GM23338 (cell line): ENCODE measurements at regions not wholly inside any gene's neighbourhood (a gene's known extent, or its start where the extent isn't known, plus 50 kb on each side); places are given as distances from the start of the nearest gene placed in this dataset.

Source experiments
- ATAC-seq: fragments of 200-7000 bp; cut with Tn5 transposase; 3 replicates; pipeline ENCODE4 v1.9.1; 2020
- DNase-seq: peaks from one replicate; pipeline ENCODE4 v3.0.0-alpha.2; 2015; ENCODE audit warnings: low spot score
- H2AFZ ChIP-seq: fragments of 200-600 bp; sonication (generic); 2 replicates; pipeline ENCODE4 v1.8.0; 2016; ENCODE audit warnings: antibody characterized with exemption, mild to moderate bottlenecking, moderate library complexity
- H3F3A ChIP-seq: fragments of 200-600 bp; sonication (generic); replicated peaks from 2 replicates; pipeline ENCODE4 v1.8.0; 2017; ENCODE audit warnings: antibody characterized with exemption, mixed run types, low read depth
- H3K27ac ChIP-seq: fragments of 200-600 bp; sonication (generic); 2 replicates; pipeline ENCODE4 v1.6.1; 2016; ENCODE audit warnings: low read depth
- H3K27me3 ChIP-seq: fragments of 200-600 bp; sonication (generic); 2 replicates; pipeline ENCODE4 v1.8.0; 2016; ENCODE audit warnings: mild to moderate bottlenecking, mixed run types, moderate library complexity; ENCODE audit not compliant: insufficient read depth
- H3K36me3 ChIP-seq: fragments of 200-600 bp; sonication (generic); 2 replicates; pipeline ENCODE4 v1.8.0; 2016; ENCODE audit warnings: mild to moderate bottlenecking; ENCODE audit not compliant: insufficient read depth
- H3K4me1 ChIP-seq: fragments of 200-600 bp; sonication (generic); 2 replicates; pipeline ENCODE4 v1.8.0; 2016; ENCODE audit warnings: mild to moderate bottlenecking, moderate library complexity; ENCODE audit not compliant: insufficient read depth
- H3K4me2 ChIP-seq: fragments of 200-600 bp; sonication (generic); 2 replicates; pipeline ENCODE4 v1.7.1; 2017; ENCODE audit warnings: mixed run types
- H3K4me3 ChIP-seq: fragments of 200-600 bp; sonication (generic); 2 replicates; pipeline ENCODE4 v1.6.1; 2016; ENCODE audit warnings: mixed run types
- H3K79me2 ChIP-seq: fragments of 200-600 bp; sonication (generic); replicated peaks from 2 replicates; pipeline ENCODE4 v1.8.0; 2017; ENCODE audit warnings: mild to moderate bottlenecking; ENCODE audit not compliant: insufficient read depth
- H3K9me2 ChIP-seq: fragments of 200-600 bp; sonication (generic); 2 replicates; pipeline ENCODE4 v1.8.0; 2017; ENCODE audit not compliant: insufficient read depth
- H4K20me1 ChIP-seq: fragments of 200-600 bp; sonication (generic); replicated peaks from 2 replicates; pipeline ENCODE4 v1.8.0; 2017; ENCODE audit warnings: mild to moderate bottlenecking; ENCODE audit not compliant: insufficient read depth
- H3K27ac Mint-ChIP-seq: 2 replicates; pipeline ENCODE4 v1.8.0; 2020; ENCODE audit warnings: inconsistent platforms, mild to moderate bottlenecking, moderate library complexity, mixed read lengths
- H3K27me3 Mint-ChIP-seq: 3 replicates; pipeline ENCODE4 v1.8.0; 2022; ENCODE audit warnings: low read depth, mild to moderate bottlenecking, moderate library complexity, mixed read lengths, inconsistent platforms; ENCODE audit not compliant: insufficient read depth, poor library complexity
- H3K36me3 Mint-ChIP-seq: 3 replicates; pipeline ENCODE4 v1.8.0; 2021; ENCODE audit warnings: low read depth, mild to moderate bottlenecking, inconsistent platforms, moderate library complexity, mixed read lengths
- H3K4me1 Mint-ChIP-seq: 3 replicates; pipeline ENCODE4 v1.8.0; 2020; ENCODE audit warnings: mild to moderate bottlenecking, inconsistent platforms, mixed read lengths
- H3K4me3 Mint-ChIP-seq: 3 replicates; pipeline ENCODE4 v1.8.0; 2021; ENCODE audit warnings: moderate library complexity, mild to moderate bottlenecking, inconsistent platforms, mixed read lengths
- H3K9me3 Mint-ChIP-seq: 3 replicates; pipeline ENCODE4 v1.8.0; 2020; ENCODE audit warnings: moderate library complexity, mild to moderate bottlenecking, inconsistent platforms, mixed read lengths
- CREB1 ChIP-seq: fragments of 250-450 bp; sonication (Bioruptor Pico); IDR thresholded peaks from 2 replicates; pipeline ENCODE4 v1.5.0; 2020; ENCODE audit warnings: low read depth, mild to moderate bottlenecking, moderate library complexity
- EZH2 ChIP-seq: fragments of 200-600 bp; sonication (generic); IDR thresholded peaks from one replicate; pipeline ENCODE4 v1.8.0; 2017; ENCODE audit warnings: antibody characterized with exemption, mild to moderate bottlenecking, low read depth; ENCODE audit not compliant: unreplicated experiment
- EZH2phosphoT487 ChIP-seq: fragments of 200-600 bp; sonication (generic); IDR thresholded peaks from one replicate; pipeline ENCODE4 v1.8.1; 2018; ENCODE audit warnings: antibody characterized with exemption; ENCODE audit not compliant: unreplicated experiment
- JUNB ChIP-seq: IDR thresholded peaks from one replicate; pipeline ENCODE4 v1.6.1; 2016; ENCODE audit warnings: antibody characterized with exemption; ENCODE audit not compliant: unreplicated experiment
- POLR2AphosphoS5 ChIP-seq: IDR thresholded peaks from 2 replicates; pipeline ENCODE4 v1.6.1; 2016; ENCODE audit warnings: antibody characterized with exemption, low read depth
- STAT1 ChIP-seq: IDR thresholded peaks from one replicate; pipeline ENCODE4 v1.6.1; 2016; ENCODE audit warnings: antibody characterized with exemption; ENCODE audit not compliant: unreplicated experiment
- ZNF114 ChIP-seq: fragments of 250-450 bp; sonication (Bioruptor Pico); IDR thresholded peaks from 2 replicates; pipeline ENCODE4 v1.5.0; 2020; ENCODE audit warnings: mild to moderate bottlenecking, moderate library complexity
- TF ChIP-seq, protein P1 (sequence below), 2 experiments: fragments of 200-600 bp in 1 of 2; sonication (generic) in 1 of 2; conservative IDR thresholded peaks; 2 replicates each; pipeline versions ENCODE4 v1.5.1 to v1.6.1; 2016 to 2017; ENCODE audit warnings: antibody characterized with exemption in 2 of 2, low read depth in 2 of 2, mild to moderate bottlenecking in 2 of 2, moderate library complexity in 1 of 2
- TF ChIP-seq, protein P2 (sequence below): fragments of 250-450 bp; sonication (Bioruptor Pico); IDR thresholded peaks from 2 replicates; pipeline ENCODE4 v1.5.0; 2020; ENCODE audit warnings: mild to moderate bottlenecking, moderate library complexity
- TF ChIP-seq, protein P3 (sequence below): IDR thresholded peaks from 2 replicates; pipeline ENCODE4 v1.6.1; 2016; ENCODE audit warnings: antibody characterized with exemption

DNA sequence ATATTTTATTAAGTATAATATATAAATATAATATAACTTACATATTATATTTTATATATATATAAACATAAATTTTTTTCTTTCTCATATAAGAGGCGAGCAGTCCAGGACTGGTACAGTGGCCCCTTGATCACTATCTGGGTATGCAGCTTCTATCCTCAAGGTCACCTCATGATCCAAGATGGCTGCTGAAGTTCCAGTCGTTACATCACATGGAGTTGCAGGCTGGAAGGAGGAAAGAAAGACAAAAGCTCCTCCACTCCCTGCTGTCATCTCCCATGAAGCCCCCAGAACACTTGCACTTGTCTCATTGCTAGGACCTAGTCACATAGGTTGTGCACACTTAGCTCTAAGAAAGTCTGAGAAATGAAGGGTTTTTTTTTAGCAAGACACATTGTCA is 145.1 kb upstream of the SLC1A4 start:
- H4K20me1 ChIP-seq = no peaks in the 10 kb centered on the region
- no peak overlapping the region for H2AFZ ChIP-seq
- H3K4me2 ChIP-seq = no peak overlapping the region
- Mint-ChIP-seq H3K4me1 (peaks cover 11% of the 10 kb centered on the region), H3K27me3 (no peaks in the 10 kb centered on the region), H3K27ac (no peak overlapping the region), H3K9me3 (no peaks in the 10 kb centered on the region), H3K4me3 (no peak overlapping the region), H3K36me3 (no peaks in the 10 kb centered on the region)
- H3K79me2 ChIP-seq = no peaks in the 10 kb centered on the region
- H3K9me2 ChIP-seq = no peaks in the 10 kb centered on the region
- H3K4me3 ChIP-seq = no peak overlapping the region
- no peaks in the 10 kb centered on the region for H3K27me3 ChIP-seq
- H3K36me3 ChIP-seq = no peaks in the 10 kb centered on the region
- 0 out of 2 replicates have a peak, but pooled peaks cover 7% of the 10 kb centered on the region for H3K4me1 ChIP-seq
- ATAC-seq (no peak), DNase-seq (no peak)
- H3F3A ChIP-seq = 0 out of 2 replicates have a peak, but pooled peaks cover 2% of the 10 kb centered on the region
- H3K27ac ChIP-seq = no peak overlapping the region
- TF ChIP-seq, protein P1, sequence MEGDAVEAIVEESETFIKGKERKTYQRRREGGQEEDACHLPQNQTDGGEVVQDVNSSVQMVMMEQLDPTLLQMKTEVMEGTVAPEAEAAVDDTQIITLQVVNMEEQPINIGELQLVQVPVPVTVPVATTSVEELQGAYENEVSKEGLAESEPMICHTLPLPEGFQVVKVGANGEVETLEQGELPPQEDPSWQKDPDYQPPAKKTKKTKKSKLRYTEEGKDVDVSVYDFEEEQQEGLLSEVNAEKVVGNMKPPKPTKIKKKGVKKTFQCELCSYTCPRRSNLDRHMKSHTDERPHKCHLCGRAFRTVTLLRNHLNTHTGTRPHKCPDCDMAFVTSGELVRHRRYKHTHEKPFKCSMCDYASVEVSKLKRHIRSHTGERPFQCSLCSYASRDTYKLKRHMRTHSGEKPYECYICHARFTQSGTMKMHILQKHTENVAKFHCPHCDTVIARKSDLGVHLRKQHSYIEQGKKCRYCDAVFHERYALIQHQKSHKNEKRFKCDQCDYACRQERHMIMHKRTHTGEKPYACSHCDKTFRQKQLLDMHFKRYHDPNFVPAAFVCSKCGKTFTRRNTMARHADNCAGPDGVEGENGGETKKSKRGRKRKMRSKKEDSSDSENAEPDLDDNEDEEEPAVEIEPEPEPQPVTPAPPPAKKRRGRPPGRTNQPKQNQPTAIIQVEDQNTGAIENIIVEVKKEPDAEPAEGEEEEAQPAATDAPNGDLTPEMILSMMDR (conservative IDR thresholded peaks at IDR 0.05; ENCODE audit: low read depth in 2 of 2) = no peak
- TF ChIP-seq CREB1 (CRISPR knock-in tag) (no peak), JUNB (no peak), ZNF114 (CRISPR knock-in tag) (no peak), EZH2phosphoT487 (no peak), POLR2AphosphoS5 (no peak), EZH2 (no peak)

DNA sequence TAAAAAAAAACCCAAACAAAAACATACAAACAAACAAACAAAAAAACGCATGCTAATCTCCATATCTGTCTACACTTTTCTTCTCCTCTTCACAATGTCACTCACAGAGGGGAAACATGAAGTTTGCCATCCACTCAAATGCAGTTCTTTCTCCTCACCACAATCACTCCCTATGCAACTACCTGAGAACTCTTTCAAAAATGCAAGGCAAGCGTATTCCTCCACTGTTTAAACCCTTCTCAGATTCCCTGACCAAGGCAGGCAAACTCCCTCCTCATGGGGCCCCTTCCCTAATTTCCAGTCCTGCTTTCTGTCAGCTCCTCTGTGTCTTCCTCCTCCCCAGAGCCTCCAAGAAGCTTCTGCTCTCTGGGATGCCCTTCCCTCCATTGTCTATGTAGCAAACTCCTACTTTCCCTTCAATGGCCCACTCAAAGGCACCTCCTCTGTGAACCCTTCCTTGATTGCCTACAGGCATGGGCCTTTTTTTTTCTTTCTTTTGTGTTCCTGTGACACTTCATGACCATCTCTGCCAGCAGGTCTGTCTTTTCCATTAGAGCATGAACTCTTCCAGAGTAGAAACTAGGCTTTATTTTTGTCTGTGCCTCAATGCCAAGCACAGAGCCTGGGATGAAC is 143.8 kb upstream of the SLC1A4 start:
- Histone ChIP-seq H3K27ac (no peak overlapping the region), H3F3A (0 out of 2 replicates have a peak, but pooled peaks cover 2% of the 10 kb centered on the region), H3K4me1 (0 out of 2 replicates have a peak, but pooled peaks cover 7% of the 10 kb centered on the region), H4K20me1 (no peaks in the 10 kb centered on the region), H3K27me3 (no peaks in the 10 kb centered on the region), H2AFZ (no peak overlapping the region; the same call in 1 of the 2 replicates), H3K4me3 (no peak overlapping the region), H3K9me2 (no peaks in the 10 kb centered on the region), H3K36me3 (no peaks in the 10 kb centered on the region), H3K4me2 (no peak overlapping the region), H3K79me2 (no peaks in the 10 kb centered on the region)
- Mint-ChIP-seq H3K4me3 (no peak overlapping the region), H3K27me3 (no peaks in the 10 kb centered on the region), H3K27ac (no peak overlapping the region), H3K36me3 (no peaks in the 10 kb centered on the region), H3K4me1 (peaks cover 11% of the 10 kb centered on the region), H3K9me3 (no peaks in the 10 kb centered on the region)
- DNase-seq (no peak), ATAC-seq (no peak)
- TF ChIP-seq, protein P1 (conservative IDR thresholded peaks at IDR 0.05; ENCODE audit: low read depth in 2 of 2) = no peak
- TF ChIP-seq STAT1 = no peak
- TF ChIP-seq, protein P2, sequence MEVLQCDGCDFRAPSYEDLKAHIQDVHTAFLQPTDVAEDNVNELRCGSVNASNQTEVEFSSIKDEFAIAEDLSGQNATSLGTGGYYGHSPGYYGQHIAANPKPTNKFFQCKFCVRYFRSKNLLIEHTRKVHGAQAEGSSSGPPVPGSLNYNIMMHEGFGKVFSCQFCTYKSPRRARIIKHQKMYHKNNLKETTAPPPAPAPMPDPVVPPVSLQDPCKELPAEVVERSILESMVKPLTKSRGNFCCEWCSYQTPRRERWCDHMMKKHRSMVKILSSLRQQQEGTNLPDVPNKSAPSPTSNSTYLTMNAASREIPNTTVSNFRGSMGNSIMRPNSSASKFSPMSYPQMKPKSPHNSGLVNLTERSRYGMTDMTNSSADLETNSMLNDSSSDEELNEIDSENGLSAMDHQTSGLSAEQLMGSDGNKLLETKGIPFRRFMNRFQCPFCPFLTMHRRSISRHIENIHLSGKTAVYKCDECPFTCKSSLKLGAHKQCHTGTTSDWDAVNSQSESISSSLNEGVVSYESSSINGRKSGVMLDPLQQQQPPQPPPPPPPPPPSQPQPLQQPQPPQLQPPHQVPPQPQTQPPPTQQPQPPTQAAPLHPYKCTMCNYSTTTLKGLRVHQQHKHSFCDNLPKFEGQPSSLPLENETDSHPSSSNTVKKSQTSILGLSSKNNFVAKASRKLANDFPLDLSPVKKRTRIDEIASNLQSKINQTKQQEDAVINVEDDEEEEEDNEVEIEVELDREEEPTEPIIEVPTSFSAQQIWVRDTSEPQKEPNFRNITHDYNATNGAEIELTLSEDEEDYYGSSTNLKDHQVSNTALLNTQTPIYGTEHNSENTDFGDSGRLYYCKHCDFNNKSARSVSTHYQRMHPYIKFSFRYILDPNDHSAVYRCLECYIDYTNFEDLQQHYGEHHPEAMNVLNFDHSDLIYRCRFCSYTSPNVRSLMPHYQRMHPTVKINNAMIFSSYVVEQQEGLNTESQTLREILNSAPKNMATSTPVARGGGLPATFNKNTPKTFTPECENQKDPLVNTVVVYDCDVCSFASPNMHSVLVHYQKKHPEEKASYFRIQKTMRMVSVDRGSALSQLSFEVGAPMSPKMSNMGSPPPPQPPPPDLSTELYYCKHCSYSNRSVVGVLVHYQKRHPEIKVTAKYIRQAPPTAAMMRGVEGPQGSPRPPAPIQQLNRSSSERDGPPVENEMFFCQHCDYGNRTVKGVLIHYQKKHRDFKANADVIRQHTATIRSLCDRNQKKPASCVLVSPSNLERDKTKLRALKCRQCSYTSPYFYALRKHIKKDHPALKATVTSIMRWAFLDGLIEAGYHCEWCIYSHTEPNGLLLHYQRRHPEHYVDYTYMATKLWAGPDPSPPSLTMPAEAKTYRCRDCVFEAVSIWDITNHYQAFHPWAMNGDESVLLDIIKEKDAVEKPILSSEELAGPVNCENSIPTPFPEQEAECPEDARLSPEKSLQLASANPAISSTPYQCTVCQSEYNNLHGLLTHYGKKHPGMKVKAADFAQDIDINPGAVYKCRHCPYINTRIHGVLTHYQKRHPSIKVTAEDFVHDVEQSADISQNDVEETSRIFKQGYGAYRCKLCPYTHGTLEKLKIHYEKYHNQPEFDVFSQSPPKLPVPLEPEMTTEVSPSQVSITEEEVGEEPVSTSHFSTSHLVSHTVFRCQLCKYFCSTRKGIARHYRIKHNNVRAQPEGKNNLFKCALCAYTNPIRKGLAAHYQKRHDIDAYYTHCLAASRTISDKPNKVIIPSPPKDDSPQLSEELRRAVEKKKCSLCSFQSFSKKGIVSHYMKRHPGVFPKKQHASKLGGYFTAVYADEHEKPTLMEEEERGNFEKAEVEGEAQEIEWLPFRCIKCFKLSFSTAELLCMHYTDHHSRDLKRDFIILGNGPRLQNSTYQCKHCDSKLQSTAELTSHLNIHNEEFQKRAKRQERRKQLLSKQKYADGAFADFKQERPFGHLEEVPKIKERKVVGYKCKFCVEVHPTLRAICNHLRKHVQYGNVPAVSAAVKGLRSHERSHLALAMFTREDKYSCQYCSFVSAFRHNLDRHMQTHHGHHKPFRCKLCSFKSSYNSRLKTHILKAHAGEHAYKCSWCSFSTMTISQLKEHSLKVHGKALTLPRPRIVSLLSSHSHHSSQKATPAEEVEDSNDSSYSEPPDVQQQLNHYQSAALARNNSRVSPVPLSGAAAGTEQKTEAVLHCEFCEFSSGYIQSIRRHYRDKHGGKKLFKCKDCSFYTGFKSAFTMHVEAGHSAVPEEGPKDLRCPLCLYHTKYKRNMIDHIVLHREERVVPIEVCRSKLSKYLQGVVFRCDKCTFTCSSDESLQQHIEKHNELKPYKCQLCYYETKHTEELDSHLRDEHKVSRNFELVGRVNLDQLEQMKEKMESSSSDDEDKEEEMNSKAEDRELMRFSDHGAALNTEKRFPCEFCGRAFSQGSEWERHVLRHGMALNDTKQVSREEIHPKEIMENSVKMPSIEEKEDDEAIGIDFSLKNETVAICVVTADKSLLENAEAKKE (CRISPR knock-in tag) = no peak
- TF ChIP-seq CREB1 (CRISPR knock-in tag) = no peak
- TF ChIP-seq JUNB = no peak
- TF ChIP-seq EZH2 = no peak
- TF ChIP-seq, protein P3, sequence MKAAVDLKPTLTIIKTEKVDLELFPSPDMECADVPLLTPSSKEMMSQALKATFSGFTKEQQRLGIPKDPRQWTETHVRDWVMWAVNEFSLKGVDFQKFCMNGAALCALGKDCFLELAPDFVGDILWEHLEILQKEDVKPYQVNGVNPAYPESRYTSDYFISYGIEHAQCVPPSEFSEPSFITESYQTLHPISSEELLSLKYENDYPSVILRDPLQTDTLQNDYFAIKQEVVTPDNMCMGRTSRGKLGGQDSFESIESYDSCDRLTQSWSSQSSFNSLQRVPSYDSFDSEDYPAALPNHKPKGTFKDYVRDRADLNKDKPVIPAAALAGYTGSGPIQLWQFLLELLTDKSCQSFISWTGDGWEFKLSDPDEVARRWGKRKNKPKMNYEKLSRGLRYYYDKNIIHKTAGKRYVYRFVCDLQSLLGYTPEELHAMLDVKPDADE = no peak
